Ishikawa (cell line): ENCODE measurements at regions not wholly inside any gene's neighbourhood (a gene's known extent, or its start where the extent isn't known, plus 50 kb on each side); places are given as distances from the start of the nearest gene placed in this dataset.

Experiments
- CEBPB ChIP-seq: IDR thresholded peaks from 2 replicates; pipeline ENCODE4 v1.6.1; 2012
- CREB1 ChIP-seq: IDR thresholded peaks from 2 replicates; pipeline ENCODE4 v1.6.1; 2012; ENCODE audit warnings: low read depth
- EGR1 ChIP-seq: IDR thresholded peaks from 2 replicates; pipeline ENCODE4 v1.6.1; 2012
- EP300 ChIP-seq: IDR thresholded peaks from 2 replicates; pipeline ENCODE4 v1.6.1; 2012; ENCODE audit warnings: borderline replicate concordance
- FOXM1 ChIP-seq: IDR thresholded peaks from 2 replicates; pipeline ENCODE4 v1.6.1; 2012; ENCODE audit warnings: low read depth, borderline replicate concordance
- MAX ChIP-seq: IDR thresholded peaks from 2 replicates; pipeline ENCODE4 v1.6.1; 2012
- NFIC ChIP-seq: IDR thresholded peaks from 2 replicates; pipeline ENCODE4 v1.6.1; 2012
- RAD21 ChIP-seq: IDR thresholded peaks from 2 replicates; pipeline ENCODE4 v1.6.1; 2012; ENCODE audit warnings: low read depth
- TAF1 ChIP-seq: IDR thresholded peaks from 2 replicates; pipeline ENCODE4 v1.6.1; 2012; ENCODE audit warnings: low read depth, mild to moderate bottlenecking
- USF1 ChIP-seq: IDR thresholded peaks from 2 replicates; pipeline ENCODE4 v1.6.1; 2012
- YY1 ChIP-seq: IDR thresholded peaks from 2 replicates; pipeline ENCODE4 v1.6.1; 2012; ENCODE audit warnings: low read depth
- ZBTB7A ChIP-seq: IDR thresholded peaks from 2 replicates; pipeline ENCODE4 v1.6.1; 2012; ENCODE audit warnings: low read depth

GRCh38 chr5:168169791-168170190 is 121.7 kb upstream of the WWC1 start:
- TF ChIP-seq EGR1 = no peak
- no peak for TF ChIP-seq CREB1
- TF ChIP-seq ZBTB7A = no peak
- TF ChIP-seq RAD21 = no peak
- no peak for TF ChIP-seq CEBPB
- TF ChIP-seq EP300 = no peak
- TF ChIP-seq TAF1 = no peak
- TF ChIP-seq NFIC = no peak
- no peak for TF ChIP-seq FOXM1
- no peak for TF ChIP-seq MAX
- TF ChIP-seq USF1 = no peak
- no peak for TF ChIP-seq YY1
